Upper lobe of left lung (tissue), 4 donors: ENCODE measurements at regions not wholly inside any gene's neighbourhood (a gene's known extent, or its start where the extent isn't known, plus 50 kb on each side); places are given as distances from the start of the nearest gene placed in this dataset.

ENCODE experiments used
- CTCF ChIP-seq, 6 experiments: fragments of 450-650 bp in 4 of 6; fragments of 200-600 bp in 2 of 6; sonication (generic) in 2 of 6; IDR thresholded peaks; one replicate each; pipeline ENCODE4 v1.5.1; 2016 to 2019; ENCODE audit warnings: antibody characterized with exemption in 6 of 6
- POLR2A ChIP-seq, 4 donors: fragments of 450-650 bp; IDR thresholded peaks; one replicate each; pipeline ENCODE4 v1.5.1; 2016 to 2017; ENCODE audit warnings: antibody characterized with exemption in 4 of 4, mild to moderate bottlenecking in 2 of 4

- TF ChIP-seq POLR2A (IDR thresholded peaks at IDR 0.05), result no peak
- no peak for TF ChIP-seq CTCF (IDR thresholded peaks at IDR 0.05)
Measured at GRCh38 chr2:163877316-163877715, 141.5 kb upstream of the FIGN start.
